H1 (cell line): ENCODE measurements at regions not wholly inside any gene's neighbourhood (a gene's known extent, or its start where the extent isn't known, plus 50 kb on each side); places are given as distances from the start of the nearest gene placed in this dataset.
A peak's percentile ranks its signal among the peaks of the same experiment; 100 is the strongest.

ENCODE experiments used
- CTCF ChIA-PET: fragments of 300-600 bp; sonication (Branson Sonifier 250); formaldehyde crosslinking; loops from one replicate; lab custom pipeline; 2021; ENCODE audit not compliant: partially characterized antibody; lab: Charles Lee
- POLR2A ChIA-PET: fragments of 300-600 bp; sonication (Branson Sonifier 250); formaldehyde crosslinking; loops from one replicate; lab custom pipeline; 2021; ENCODE audit warnings: inconsistent platforms; ENCODE audit not compliant: partially characterized antibody; lab: Charles Lee
- DNase-seq, 2 experiments: peaks; one replicate each; pipeline versions ENCODE4 v3.0.0 to v3.0.0-alpha.2; 2010 to 2022; ENCODE audit warnings: low spot score in 2 of 2, low read depth in 1 of 2, mixed read lengths in 1 of 2
- FAIRE-seq: peaks from 2 replicates; lab custom pipeline; 2011; peaks lifted over from hg19 to GRCh38; lab: Jason Lieb, UNC
- H2AFZ ChIP-seq: 2 replicates; pipeline ENCODE4 v1.8.1; 2012; ENCODE audit warnings: low read length, inconsistent platforms
- H2AK5ac ChIP-seq: 2 replicates; pipeline ENCODE4 v1.6.1; 2013; ENCODE audit warnings: low read depth, low read length
- H2BK120ac ChIP-seq: replicated peaks from 2 replicates; pipeline ENCODE3; 2013; ENCODE audit warnings: low read depth, low read length, inconsistent platforms
- H2BK12ac ChIP-seq: 2 replicates; pipeline ENCODE4 v1.6.1; 2013; ENCODE audit warnings: low read depth, low read length
- H2BK15ac ChIP-seq: 2 replicates; pipeline ENCODE4 v1.6.1; 2013; ENCODE audit warnings: low read length
- H2BK20ac ChIP-seq: 2 replicates; pipeline ENCODE4 v1.6.1; 2013; ENCODE audit warnings: low read length
- H2BK5ac ChIP-seq: 2 replicates; pipeline ENCODE4 v1.6.1; 2013; ENCODE audit warnings: low read depth, low read length
- H3K14ac ChIP-seq: 2 replicates; pipeline ENCODE4 v1.6.1; 2013; ENCODE audit warnings: inconsistent platforms; ENCODE audit not compliant: insufficient read length
- H3K18ac ChIP-seq: 2 replicates; pipeline ENCODE4 v1.6.1; 2013; ENCODE audit warnings: low read length; ENCODE audit errors: extremely low read depth
- H3K23ac ChIP-seq: 2 replicates; pipeline ENCODE4 v1.6.1; 2013; ENCODE audit warnings: inconsistent platforms; ENCODE audit not compliant: insufficient read length
- H3K23me2 ChIP-seq: 2 replicates; pipeline ENCODE4 v1.6.1; 2013; ENCODE audit warnings: low read depth, low read length
- H3K27ac ChIP-seq: 2 replicates; pipeline ENCODE4 v1.6.1; 2011; ENCODE audit warnings: low read depth, low read length, inconsistent platforms
- H3K27me3 ChIP-seq, 4 experiments: replicated peaks in 1 of 4; 1 replicate in 1 of 4; 2 replicates in 3 of 4; pipeline versions ENCODE4 v1.6.1 to v1.8.1; 2011 to 2013; ENCODE audit warnings: low read length in 3 of 4, mild to moderate bottlenecking in 3 of 4, inconsistent platforms in 2 of 4, mixed read lengths in 2 of 4, moderate library complexity in 1 of 4; ENCODE audit not compliant: control insufficient read depth in 3 of 4, insufficient read depth in 3 of 4; ENCODE audit errors: extremely low read depth in 1 of 4
- H3K36me3 ChIP-seq, 4 experiments: 2 replicates each; pipeline versions ENCODE4 v1.6.1 to v1.8.1; 2011 to 2013; ENCODE audit warnings: mild to moderate bottlenecking in 4 of 4, low read length in 3 of 4, moderate library complexity in 2 of 4, control low read depth in 1 of 4, inconsistent platforms in 1 of 4; ENCODE audit not compliant: insufficient read depth in 4 of 4, control insufficient read depth in 2 of 4
- H3K4ac ChIP-seq: replicated peaks from 2 replicates; pipeline ENCODE3; 2013; ENCODE audit warnings: low read length, low read depth, mixed read lengths, inconsistent platforms; ENCODE audit not compliant: insufficient read length
- H3K4me1 ChIP-seq, 4 experiments: replicated peaks in 1 of 4; 1 replicate in 1 of 4; 2 replicates in 3 of 4; pipeline versions ENCODE4 v1.6.1 to v1.8.1; 2011 to 2013; ENCODE audit warnings: low read length in 3 of 4, inconsistent platforms in 2 of 4, mixed read lengths in 1 of 4; ENCODE audit not compliant: insufficient read depth in 4 of 4, control insufficient read depth in 3 of 4
- H3K4me2 ChIP-seq, 2 experiments: 2 replicates each; pipeline versions ENCODE4 v1.6.1 to v1.8.1; 2011 to 2013; ENCODE audit warnings: low read depth in 2 of 2, low read length in 2 of 2, control low read depth in 1 of 2, inconsistent platforms in 1 of 2, mild to moderate bottlenecking in 1 of 2; ENCODE audit not compliant: insufficient read depth in 1 of 2
- H3K4me3 ChIP-seq, 4 experiments: fragments of 200-600, 300-600 bp in 1 of 4; sonication (generic), shearing (Covaris generic), sonication (Bioruptor Twin) in 1 of 4; 2 replicates each; pipeline versions ENCODE4 v1.5.1 to v1.8.1; 2011 to 2016; ENCODE audit warnings: low read length in 4 of 4, low read depth in 3 of 4, control low read depth in 2 of 4, inconsistent platforms in 2 of 4, mild to moderate bottlenecking in 2 of 4, mixed read lengths in 1 of 4, moderate library complexity in 1 of 4; ENCODE audit not compliant: insufficient read depth in 2 of 4; ENCODE audit errors: extremely low read depth in 1 of 4
- H3K56ac ChIP-seq: replicated peaks from 2 replicates; pipeline ENCODE3; 2013; ENCODE audit warnings: low read depth, mild to moderate bottlenecking, mixed read lengths, low read length, inconsistent platforms; ENCODE audit not compliant: insufficient read length
- H3K79me1 ChIP-seq: 2 replicates; pipeline ENCODE4 v1.6.1; 2013; ENCODE audit warnings: low read depth, low read length, control low read depth
- H3K79me2 ChIP-seq, 2 experiments: 2 replicates each; pipeline versions ENCODE4 v1.6.1 to v1.8.1; 2012 to 2013; ENCODE audit warnings: low read length in 2 of 2, mild to moderate bottlenecking in 2 of 2, inconsistent platforms in 1 of 2; ENCODE audit not compliant: insufficient read depth in 2 of 2, control insufficient read depth in 1 of 2
- H3K9ac ChIP-seq, 4 experiments: replicated peaks in 1 of 4; 1 replicate in 1 of 4; 2 replicates in 3 of 4; pipeline versions ENCODE4 v1.6.1 to v1.8.1; 2011 to 2013; ENCODE audit warnings: low read depth in 3 of 4, low read length in 3 of 4, control low read depth in 2 of 4, mild to moderate bottlenecking in 2 of 4, moderate library complexity in 2 of 4, inconsistent platforms in 1 of 4; ENCODE audit errors: extremely low read depth in 1 of 4
- H3K9me3 ChIP-seq, 2 experiments: 2 replicates each; pipeline versions ENCODE4 v1.6.1 to v1.8.1; 2012 to 2013; ENCODE audit warnings: mild to moderate bottlenecking in 2 of 2, moderate library complexity in 2 of 2, control low read depth in 1 of 2, inconsistent platforms in 1 of 2, low read depth in 1 of 2, low read length in 1 of 2, mixed read lengths in 1 of 2; ENCODE audit not compliant: insufficient read depth in 2 of 2
- H4K20me1 ChIP-seq, 2 experiments: replicated peaks in 1 of 2; 2 replicates each; pipeline versions ENCODE3 to v1.8.1; 2011 to 2013; ENCODE audit warnings: inconsistent platforms in 2 of 2, low read length in 2 of 2, mild to moderate bottlenecking in 1 of 2; ENCODE audit not compliant: insufficient read depth in 2 of 2, control insufficient read depth in 1 of 2
- H4K5ac ChIP-seq: 2 replicates; pipeline ENCODE4 v1.6.1; 2013; ENCODE audit warnings: low read length, low read depth, mixed read lengths, inconsistent platforms; ENCODE audit not compliant: insufficient read length
- H4K8ac ChIP-seq: 2 replicates; pipeline ENCODE4 v1.8.0; 2013; ENCODE audit warnings: mild to moderate bottlenecking, moderate library complexity, low read length, inconsistent platforms; ENCODE audit not compliant: insufficient read depth; ENCODE audit errors: extremely low read depth
- H4K91ac ChIP-seq: replicated peaks from 2 replicates; pipeline ENCODE3; 2013; ENCODE audit warnings: low read length, mixed read lengths, inconsistent platforms; ENCODE audit not compliant: insufficient read length
- BCL11A ChIP-seq, 2 experiments: IDR thresholded peaks; one replicate each; pipeline ENCODE4 v1.6.1; 2011; ENCODE audit warnings: low read depth in 2 of 2, low read length in 2 of 2, mild to moderate bottlenecking in 2 of 2
- CEBPB ChIP-seq: IDR thresholded peaks from 2 replicates; pipeline ENCODE4 v1.6.1; 2012; ENCODE audit warnings: low read depth, low read length
- MAFK ChIP-seq: IDR thresholded peaks from 2 replicates; pipeline ENCODE4 v1.6.1; 2012; ENCODE audit warnings: low read depth, mild to moderate bottlenecking, improper control_type of control experiment, low read length
- RBBP5 ChIP-seq: IDR thresholded peaks from 2 replicates; pipeline ENCODE4 v1.7.1; 2012; ENCODE audit warnings: low read depth, mild to moderate bottlenecking, inconsistent platforms, low read length, moderate library complexity, borderline replicate concordance
- RNF2 ChIP-seq: fragments of 200-900, 300-1000 bp; sonication (generic); IDR thresholded peaks from 2 replicates; pipeline ENCODE4 v1.7.1; 2016; ENCODE audit warnings: borderline replicate concordance, low read depth, mild to moderate bottlenecking, antibody characterized with exemption, low read length; ENCODE audit not compliant: poor library complexity, severe bottlenecking; ENCODE audit errors: missing control alignments
- SP2 ChIP-seq: IDR thresholded peaks from 2 replicates; pipeline ENCODE4 v1.6.1; 2012; ENCODE audit warnings: mild to moderate bottlenecking, low read length, inconsistent platforms
- WGBS, 2 experiments: shearing (Covaris generic) in 1 of 2; methylation state at CpG; one replicate each; pipeline versions ENCODE4 v1.1.6 to v1.1.7; 2013 to 2015; ENCODE audit warnings: low lambda C conversion rate in 2 of 2, mixed read lengths in 2 of 2, inconsistent platforms in 1 of 2, low coverage in 1 of 2, missing lambda C conversion rate in 1 of 2; ENCODE audit not compliant: insufficient replicate concordance in 2 of 2, insufficient coverage in 1 of 2, insufficient read length in 1 of 2; ENCODE audit errors: extremely low coverage in 1 of 2, missing lambda C conversion rate in 1 of 2; 5-methylcytosine and 5-hydroxymethylcytosine counted together

- no peak overlapping the region for H3K27ac ChIP-seq
- no peaks in the 10 kb centered on the region for H3K79me1 ChIP-seq
- FAIRE-seq (no peak), DNase-seq (no peak)
- no peaks in the 10 kb centered on the region for H3K23me2 ChIP-seq
- H2BK15ac ChIP-seq = peak overlapping the region; percentile 62; the same call in 1 of the 2 replicates
- H2BK120ac ChIP-seq = no peak overlapping the region
- CTCF ChIA-PET = no interaction called here
- no peaks in the 10 kb centered on the region for H3K79me2 ChIP-seq
- no peak overlapping the region; the same call in 1 of the 2 replicates for H2BK20ac ChIP-seq
- peak overlapping the region; percentile 46; the same call in 1 of the 2 replicates for H2BK12ac ChIP-seq
- H3K27me3 ChIP-seq = no peaks in the 10 kb centered on the region
- H3K9me3 ChIP-seq = no peaks in the 10 kb centered on the region
- no peaks in the 10 kb centered on the region for H4K20me1 ChIP-seq
- H4K91ac ChIP-seq = no peak overlapping the region
- H3K4me1 ChIP-seq = peaks cover 4 to 9% (median 6%) of the 10 kb centered on the region in 4 experiments; a peak in 5 of 7 replicates
- H4K5ac ChIP-seq = no peak overlapping the region
- no peak overlapping the region for H3K14ac ChIP-seq
- no peak overlapping the region for H4K8ac ChIP-seq
- H2BK5ac ChIP-seq = no peak overlapping the region
- H3K56ac ChIP-seq = no peak overlapping the region
- TF ChIP-seq RBBP5 (no peak), BCL11A (IDR thresholded peaks at IDR 0.05; ENCODE audit: low read depth in 2 of 2, low read length in 2 of 2) (no peak), CEBPB (no peak), MAFK (no peak), RNF2 (no peak), SP2 (no peak)
- H3K4ac ChIP-seq = no peak overlapping the region
- WGBS, 2 experiments = 50% methylated on average over 1 of the region's 1 CpG; no CpG with 5 or more reads in 1 of the 2 experiments
- H2AFZ ChIP-seq = peak overlapping the region; percentile 52; the same call in 1 of the 2 replicates
- H3K18ac ChIP-seq = peak overlapping the region; percentile 33; the same call in 1 of the 2 replicates
- no peak overlapping the region for H3K4me3 ChIP-seq
- H2AK5ac ChIP-seq = no peak overlapping the region
- POLR2A ChIA-PET = interaction anchor here (1.6 kb wide), 1 partner anchor 11 kb away, joined by 4 read pairs; no protein-coding TSS in a partner anchor
- no peak overlapping the region for H3K23ac ChIP-seq
- no peak overlapping the region for H3K4me2 ChIP-seq
- no peak overlapping the region for H3K9ac ChIP-seq
- H3K36me3 ChIP-seq = no peaks in the 10 kb centered on the region
These were observed 162.3 kb downstream of the SPRY1 start for GRCh38 chr4:123558865-123559264.
